HL-60 (cell line): ENCODE measurements at regions not wholly inside any gene's neighbourhood (a gene's known extent, or its start where the extent isn't known, plus 50 kb on each side); places are given as distances from the start of the nearest gene placed in this dataset.

ENCODE experiments used
- DNase-seq, 2 experiments: peaks; one replicate each; pipeline ENCODE4 v3.0.0-alpha.2; 2010 to 2020; ENCODE audit warnings: low read depth in 1 of 2, low spot score in 1 of 2
- H3K27ac ChIP-seq: fragments of 250-450 bp; sonication (Bioruptor Pico); replicated peaks from 2 replicates; pipeline ENCODE4 v1.5.1; 2020; ENCODE audit warnings: mild to moderate bottlenecking, moderate library complexity
- H3K27me3 ChIP-seq: fragments of 250-450 bp; sonication (Bioruptor Pico); 2 replicates; pipeline ENCODE4 v1.5.1; 2021; ENCODE audit warnings: mild to moderate bottlenecking, moderate library complexity; ENCODE audit not compliant: insufficient read depth, poor library complexity, severe bottlenecking
- H3K4me3 ChIP-seq: replicated peaks from 2 replicates; pipeline ENCODE4 v1.5.1; 2011; ENCODE audit warnings: mild to moderate bottlenecking, control low read depth, low read length; ENCODE audit not compliant: insufficient read depth
- CTCF ChIP-seq: IDR thresholded peaks from one replicate; pipeline ENCODE4 v1.5.1; 2011; ENCODE audit warnings: low read length, control low read depth, inconsistent platforms; ENCODE audit not compliant: insufficient read depth
- GABPA ChIP-seq: IDR thresholded peaks from 2 replicates; pipeline ENCODE4 v1.6.1; 2012; ENCODE audit warnings: low read depth
- POLR2AphosphoS5 ChIP-seq: IDR thresholded peaks from 2 replicates; pipeline ENCODE4 v1.6.1; 2012; ENCODE audit warnings: low read depth
- REST ChIP-seq: IDR thresholded peaks from 2 replicates; pipeline ENCODE4 v1.6.1; 2012; ENCODE audit warnings: low read depth; ENCODE audit not compliant: insufficient replicate concordance
- SPI1 ChIP-seq: IDR thresholded peaks from 2 replicates; pipeline ENCODE4 v1.6.1; 2012; ENCODE audit warnings: low read depth, mild to moderate bottlenecking, borderline replicate concordance

GRCh38 chr5:118565335-118565971, 422.9 kb downstream of the DTWD2 start:
- H3K4me3 ChIP-seq, result no peak overlapping the region
- DNase-seq, result no peak
- H3K27me3 ChIP-seq, result no peaks in the 10 kb centered on the region
- H3K27ac ChIP-seq, result no peak overlapping the region
- TF ChIP-seq CTCF (no peak), POLR2AphosphoS5 (no peak), GABPA (no peak), REST (no peak), SPI1 (no peak)

- Histone ChIP-seq H3K27me3 (no peaks in the 10 kb centered on the region), H3K4me3 (no peak overlapping the region), H3K27ac (no peak overlapping the region)
- no peak for DNase-seq
- TF ChIP-seq POLR2AphosphoS5 (no peak), CTCF (no peak), GABPA (no peak), REST (no peak)
Observed at GRCh38 chr5:118561971-118562370, 426.4 kb downstream of the DTWD2 start.

GRCh38 chr5:118561235-118561634, 427.1 kb downstream of the DTWD2 start:
- Histone ChIP-seq H3K27me3 (no peaks in the 10 kb centered on the region), H3K4me3 (no peak overlapping the region), H3K27ac (no peak overlapping the region)
- no peak for DNase-seq
- TF ChIP-seq GABPA (no peak), CTCF (no peak), SPI1 (no peak), REST (no peak), POLR2AphosphoS5 (no peak)
